Endodermal cell (in vitro differentiated cells): ENCODE measurements at regions not wholly inside any gene's neighbourhood (a gene's known extent, or its start where the extent isn't known, plus 50 kb on each side); places are given as distances from the start of the nearest gene placed in this dataset.

Source experiments
- DNase-seq: peaks from one replicate; pipeline ENCODE4 v3.0.0-alpha.2; 2017
- H3K27ac ChIP-seq: 2 replicates; pipeline ENCODE4 v1.5.1; 2013; ENCODE audit warnings: mild to moderate bottlenecking, low read depth, low read length, moderate library complexity
- H3K27me3 ChIP-seq: 2 replicates; pipeline ENCODE4 v1.6.1; 2013; ENCODE audit warnings: mild to moderate bottlenecking, low read length, moderate library complexity; ENCODE audit not compliant: insufficient read depth, control insufficient read depth, poor library complexity, severe bottlenecking
- H3K36me3 ChIP-seq: 2 replicates; pipeline ENCODE4 v1.7.0; 2013; ENCODE audit warnings: mild to moderate bottlenecking, low read length, moderate library complexity; ENCODE audit not compliant: control insufficient read depth, insufficient read depth
- H3K4me1 ChIP-seq: one replicate; pipeline ENCODE4 v1.7.0; 2013; ENCODE audit warnings: low read length; ENCODE audit not compliant: control insufficient read depth, insufficient read depth
- H3K4me3 ChIP-seq: 2 replicates; pipeline ENCODE4 v1.5.1; 2013; ENCODE audit warnings: mild to moderate bottlenecking, low read length, moderate library complexity
- H3K9ac ChIP-seq: 2 replicates; pipeline ENCODE4 v1.6.1; 2013; ENCODE audit warnings: mild to moderate bottlenecking, low read length, moderate library complexity; ENCODE audit not compliant: poor library complexity, severe bottlenecking; ENCODE audit errors: extremely low read depth
- H3K9me3 ChIP-seq: 2 replicates; pipeline ENCODE4 v1.6.1; 2013; ENCODE audit warnings: mild to moderate bottlenecking, low read length, moderate library complexity; ENCODE audit not compliant: control insufficient read depth
- H3K27ac Mint-ChIP-seq: 2 replicates; pipeline ENCODE4 v1.8.0; 2020; ENCODE audit warnings: mixed read lengths
- H3K27me3 Mint-ChIP-seq: 2 replicates; pipeline ENCODE4 v1.8.0; 2021; ENCODE audit warnings: mild to moderate bottlenecking, mixed read lengths; ENCODE audit not compliant: insufficient read depth
- H3K36me3 Mint-ChIP-seq: 2 replicates; pipeline ENCODE4 v1.8.0; 2020; ENCODE audit warnings: low read depth, mixed read lengths
- H3K4me1 Mint-ChIP-seq: 2 replicates; pipeline ENCODE4 v1.8.0; 2020; ENCODE audit warnings: mixed read lengths
- H3K4me3 Mint-ChIP-seq: 2 replicates; pipeline ENCODE4 v1.8.0; 2020; ENCODE audit warnings: mild to moderate bottlenecking, moderate library complexity, mixed read lengths
- H3K9me3 Mint-ChIP-seq: 2 replicates; pipeline ENCODE4 v1.8.0; 2020; ENCODE audit warnings: mild to moderate bottlenecking, mixed read lengths
- WGBS, 2 experiments: methylation state at CpG; one replicate each; pipeline versions ENCODE4 v1.1.5 to v1.1.7; 2013; ENCODE audit warnings: missing lambda C conversion rate in 2 of 2, mixed read lengths in 1 of 2; ENCODE audit not compliant: insufficient coverage in 1 of 2, insufficient read length in 1 of 2; 5-methylcytosine and 5-hydroxymethylcytosine counted together
- TF ChIP-seq, protein P1 (sequence below): fragments of 200-600 bp; sonication (generic); conservative IDR thresholded peaks from 2 replicates; pipeline ENCODE4 v1.5.0; 2021; ENCODE audit warnings: antibody characterized with exemption, mild to moderate bottlenecking

DNA sequence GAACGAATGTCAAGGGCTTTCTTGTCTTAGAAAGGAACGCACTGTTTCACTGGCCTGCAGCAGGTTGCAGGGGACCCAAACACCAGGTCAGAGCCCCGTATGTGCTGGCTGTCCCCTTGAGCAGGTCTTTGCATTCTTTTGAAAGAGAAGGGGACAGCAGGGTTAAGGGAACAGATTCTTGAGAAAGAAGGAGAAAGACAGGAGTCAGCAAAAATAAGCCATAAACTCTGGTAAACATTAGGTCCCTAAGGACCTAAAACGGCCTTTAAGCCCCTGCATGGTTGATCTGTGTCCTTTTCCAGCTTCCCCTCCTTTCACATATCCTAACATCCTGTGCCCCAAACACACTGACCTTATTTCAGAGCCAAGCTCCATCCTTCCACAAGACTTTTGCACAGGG, 190.8 kb upstream of the ADRA1B start:
- DNase-seq: no peak
- Histone ChIP-seq H3K27ac (peak overlapping the region; percentile 33), H3K36me3 (no peaks in the 10 kb centered on the region), H3K4me3 (no peak overlapping the region), H3K27me3 (no peaks in the 10 kb centered on the region), H3K4me1 (no peaks in the 10 kb centered on the region), H3K9me3 (no peaks in the 10 kb centered on the region), H3K9ac (no peak overlapping the region)
- Mint-ChIP-seq H3K4me1 (no peaks in the 10 kb centered on the region), H3K9me3 (no peaks in the 10 kb centered on the region), H3K36me3 (no peaks in the 10 kb centered on the region), H3K27me3 (no peaks in the 10 kb centered on the region), H3K4me3 (no peak overlapping the region), H3K27ac (no peak overlapping the region)
- 85 to 100% methylated on average over 2 to 4 of the region's 4 CpGs for WGBS, 2 experiments
- TF ChIP-seq, protein P1, sequence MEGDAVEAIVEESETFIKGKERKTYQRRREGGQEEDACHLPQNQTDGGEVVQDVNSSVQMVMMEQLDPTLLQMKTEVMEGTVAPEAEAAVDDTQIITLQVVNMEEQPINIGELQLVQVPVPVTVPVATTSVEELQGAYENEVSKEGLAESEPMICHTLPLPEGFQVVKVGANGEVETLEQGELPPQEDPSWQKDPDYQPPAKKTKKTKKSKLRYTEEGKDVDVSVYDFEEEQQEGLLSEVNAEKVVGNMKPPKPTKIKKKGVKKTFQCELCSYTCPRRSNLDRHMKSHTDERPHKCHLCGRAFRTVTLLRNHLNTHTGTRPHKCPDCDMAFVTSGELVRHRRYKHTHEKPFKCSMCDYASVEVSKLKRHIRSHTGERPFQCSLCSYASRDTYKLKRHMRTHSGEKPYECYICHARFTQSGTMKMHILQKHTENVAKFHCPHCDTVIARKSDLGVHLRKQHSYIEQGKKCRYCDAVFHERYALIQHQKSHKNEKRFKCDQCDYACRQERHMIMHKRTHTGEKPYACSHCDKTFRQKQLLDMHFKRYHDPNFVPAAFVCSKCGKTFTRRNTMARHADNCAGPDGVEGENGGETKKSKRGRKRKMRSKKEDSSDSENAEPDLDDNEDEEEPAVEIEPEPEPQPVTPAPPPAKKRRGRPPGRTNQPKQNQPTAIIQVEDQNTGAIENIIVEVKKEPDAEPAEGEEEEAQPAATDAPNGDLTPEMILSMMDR: no peak

DNA sequence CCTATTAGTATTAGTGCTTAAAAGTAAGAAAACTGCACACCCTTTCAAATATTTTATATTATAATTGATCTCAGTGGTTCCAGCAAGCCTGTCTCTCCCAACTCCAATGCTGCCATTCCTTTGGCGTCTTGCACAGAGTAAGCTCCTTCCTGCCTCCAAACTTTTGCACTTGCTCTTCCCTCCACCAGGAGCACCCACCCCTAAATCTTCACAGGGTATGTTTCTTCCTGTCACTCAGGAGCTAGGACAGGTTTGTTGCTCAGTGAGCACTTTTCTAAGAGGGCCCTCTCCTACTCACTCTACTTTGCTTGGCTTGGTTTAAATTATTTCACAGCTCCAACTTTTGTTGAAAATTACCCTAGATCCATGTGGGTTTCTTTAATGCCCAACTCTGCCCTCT, 189.1 kb upstream of the ADRA1B start:
- TF ChIP-seq, protein P1: peak; percentile 59
- H3K4me1 ChIP-seq: no peaks in the 10 kb centered on the region
- H3K27me3 ChIP-seq: no peaks in the 10 kb centered on the region
- H3K36me3 ChIP-seq: no peaks in the 10 kb centered on the region
- 70 to 85% methylated on average over 1 of the region's 1 CpG for WGBS, 2 experiments
- DNase-seq: peak; percentile 50
- H3K27ac ChIP-seq: no peak overlapping the region
- Mint-ChIP-seq H3K27me3 (no peaks in the 10 kb centered on the region), H3K4me3 (no peak overlapping the region), H3K9me3 (no peaks in the 10 kb centered on the region), H3K4me1 (no peaks in the 10 kb centered on the region), H3K27ac (no peak overlapping the region), H3K36me3 (no peaks in the 10 kb centered on the region)
- no peaks in the 10 kb centered on the region for H3K9me3 ChIP-seq
- no peak overlapping the region for H3K4me3 ChIP-seq
- H3K9ac ChIP-seq: no peak overlapping the region

DNA sequence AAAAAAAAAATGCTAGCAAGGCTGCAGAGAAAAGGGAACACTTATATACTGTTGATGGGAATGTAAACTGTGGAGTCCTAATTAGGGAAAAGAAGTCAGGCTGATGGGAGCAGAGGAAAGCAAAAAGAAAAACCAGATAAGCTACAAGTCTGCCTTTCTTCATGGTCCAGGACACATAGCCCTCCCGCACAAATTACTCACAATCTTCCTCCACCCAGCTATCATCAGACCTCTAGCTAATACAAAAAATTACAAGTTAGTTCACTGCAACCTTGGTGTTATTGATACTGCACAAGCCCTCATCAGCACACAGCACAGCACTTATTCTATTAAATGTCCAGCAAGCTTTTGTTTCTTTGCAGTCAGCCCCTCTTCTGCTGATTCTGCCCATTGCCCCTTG, 186.0 kb upstream of the ADRA1B start:
- Mint-ChIP-seq H3K9me3 (no peaks in the 10 kb centered on the region), H3K27ac (no peak overlapping the region)

More for the DNA sequence above, 186.0 kb upstream of the ADRA1B start:
- Histone ChIP-seq H3K9me3 (no peaks in the 10 kb centered on the region), H3K36me3 (no peaks in the 10 kb centered on the region), H3K27ac (no peak overlapping the region), H3K4me3 (no peak overlapping the region), H3K9ac (no peak overlapping the region), H3K27me3 (no peaks in the 10 kb centered on the region), H3K4me1 (no peaks in the 10 kb centered on the region)
- 92 to 100% methylated on average over 1 of the region's 1 CpG for WGBS, 2 experiments
- no peak overlapping the region for H3K4me3 Mint-ChIP-seq
- TF ChIP-seq, protein P1: no peak
- no peak for DNase-seq
- peaks cover 1% of the 10 kb centered on the region for H3K27me3 Mint-ChIP-seq
- no peaks in the 10 kb centered on the region for H3K36me3 Mint-ChIP-seq
- no peaks in the 10 kb centered on the region for H3K4me1 Mint-ChIP-seq
